ENCODE measurements at regions not wholly inside any gene's neighbourhood (a gene's known extent, or its start where the extent isn't known, plus 50 kb on each side); places are given as distances from the start of the nearest gene placed in this dataset.

- Histone ChIP-seq H4K20me1 (ENCODE audit: control insufficient read depth, extremely low read depth, insufficient read depth, low read length) (no peaks in the 10 kb centered on the region), H2AFZ (ENCODE audit: low read length) (no peak overlapping the region), H3K79me2 (ENCODE audit: control insufficient read depth, insufficient read depth, low read length) (no peaks in the 10 kb centered on the region), H3K4me1 (ENCODE audit: control insufficient read depth, extremely low read depth, insufficient read depth, low read length) (no peaks in the 10 kb centered on the region), H3K9ac (ENCODE audit: insufficient read depth, low read length) (no peak overlapping the region), H3K36me3 (ENCODE audit: control insufficient read depth, insufficient read depth, low read length) (no peaks in the 10 kb centered on the region), H3K27me3 (ENCODE audit: control insufficient read depth, insufficient read depth, low read length) (peaks cover 11% of the 10 kb centered on the region), H3K27ac (ENCODE audit: insufficient read depth, low read length) (no peak overlapping the region), H3K4me2 (ENCODE audit: extremely low read depth, insufficient read depth, low read length) (no peak overlapping the region), H3K4me3 (replicated peaks in 1 of 4; ENCODE audit: control extremely low read depth in 1 of 4, insufficient read depth in 1 of 4, low read depth in 3 of 4, low read length in 4 of 4) (no peak overlapping the region), H3K9me3 (ENCODE audit: control insufficient read depth, insufficient read depth, low read depth, low read length) (no peaks in the 10 kb centered on the region)
- TF ChIP-seq CTCF (conservative IDR thresholded peaks at IDR 0.05 in 1 of 2, IDR thresholded peaks at IDR 0.05 in 1 of 2; ENCODE audit: low read depth in 1 of 2, low read length in 2 of 2) (no peak), EZH2 (IDR thresholded peaks at IDR 0.05; ENCODE audit: low read length, missing control alignments) (no peak)
- no peak for DNase-seq (ENCODE audit: low read depth in 2 of 2)
Measured at GRCh38 chr16:86706726-86707125, 128.4 kb downstream of the FOXL1 start.

DNA sequence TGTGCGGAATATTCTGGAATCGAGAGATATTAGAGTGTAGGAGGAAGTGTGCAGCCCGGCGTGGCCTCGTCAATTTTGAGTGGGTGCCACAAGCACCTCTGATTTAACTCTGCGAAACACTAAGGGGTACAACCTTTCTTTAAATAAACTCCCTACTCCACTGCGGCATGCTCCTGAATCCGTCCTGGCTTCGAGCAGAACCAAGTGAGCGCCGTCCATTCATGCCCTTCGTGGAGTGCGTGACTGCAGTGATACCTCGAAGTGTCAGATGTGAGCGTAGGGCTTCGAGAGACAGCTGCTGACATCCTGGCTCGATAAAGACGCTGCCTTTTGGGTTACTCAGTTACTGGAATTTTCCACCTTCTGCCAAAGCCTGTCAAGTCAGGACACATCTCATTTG lies 128.8 kb downstream of the FOXL1 start:
- Histone ChIP-seq H2AFZ (ENCODE audit: low read length) (no peak overlapping the region), H3K9ac (ENCODE audit: insufficient read depth, low read length) (no peak overlapping the region), H3K4me3 (replicated peaks in 1 of 4; ENCODE audit: control extremely low read depth in 1 of 4, insufficient read depth in 1 of 4, low read depth in 3 of 4, low read length in 4 of 4) (no peak overlapping the region), H3K36me3 (ENCODE audit: control insufficient read depth, insufficient read depth, low read length) (no peaks in the 10 kb centered on the region), H4K20me1 (ENCODE audit: control insufficient read depth, extremely low read depth, insufficient read depth, low read length) (no peaks in the 10 kb centered on the region), H3K27ac (ENCODE audit: insufficient read depth, low read length) (no peak overlapping the region), H3K79me2 (ENCODE audit: control insufficient read depth, insufficient read depth, low read length) (no peaks in the 10 kb centered on the region), H3K4me2 (ENCODE audit: extremely low read depth, insufficient read depth, low read length) (no peak overlapping the region), H3K4me1 (ENCODE audit: control insufficient read depth, extremely low read depth, insufficient read depth, low read length) (no peaks in the 10 kb centered on the region), H3K9me3 (ENCODE audit: control insufficient read depth, insufficient read depth, low read depth, low read length) (no peaks in the 10 kb centered on the region), H3K27me3 (ENCODE audit: control insufficient read depth, insufficient read depth, low read length) (peaks cover 11% of the 10 kb centered on the region)
- TF ChIP-seq EZH2 (IDR thresholded peaks at IDR 0.05; ENCODE audit: low read length, missing control alignments) = no peak
- TF ChIP-seq CTCF (conservative IDR thresholded peaks at IDR 0.05 in 1 of 2, IDR thresholded peaks at IDR 0.05 in 1 of 2; ENCODE audit: low read depth in 1 of 2, low read length in 2 of 2) = no peak
- DNase-seq (ENCODE audit: low read depth in 2 of 2) = no peak

DNA sequence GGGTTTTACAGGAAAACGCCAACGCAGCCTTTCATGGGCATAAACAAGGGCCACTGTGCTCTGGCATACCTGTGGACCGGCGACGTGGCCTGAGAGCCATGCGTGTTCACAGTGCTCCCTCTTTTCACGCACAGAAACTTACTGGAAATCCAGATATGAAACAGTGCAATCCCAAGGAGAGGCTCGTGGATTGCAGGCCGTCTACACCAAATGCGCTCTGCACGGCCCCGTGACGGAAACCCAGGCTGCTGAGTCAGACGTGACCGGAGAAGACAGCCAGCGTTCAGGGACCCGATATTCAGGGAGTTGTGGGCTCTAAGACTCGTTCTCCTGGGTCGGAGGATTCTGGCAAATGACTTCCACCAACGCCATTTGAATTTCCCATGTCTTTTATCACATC lies 129.2 kb downstream of the FOXL1 start:
- no peaks in the 10 kb centered on the region for H4K20me1 ChIP-seq (ENCODE audit: control insufficient read depth, extremely low read depth, insufficient read depth, low read length)
- no peaks in the 10 kb centered on the region for H3K4me1 ChIP-seq (ENCODE audit: control insufficient read depth, extremely low read depth, insufficient read depth, low read length)
- TF ChIP-seq CTCF (conservative IDR thresholded peaks at IDR 0.05 in 1 of 2, IDR thresholded peaks at IDR 0.05 in 1 of 2; ENCODE audit: low read depth in 1 of 2, low read length in 2 of 2) (no peak), EZH2 (IDR thresholded peaks at IDR 0.05; ENCODE audit: low read length, missing control alignments) (no peak)
- no peak overlapping the region for H3K27ac ChIP-seq (ENCODE audit: insufficient read depth, low read length)
- no peak for DNase-seq (ENCODE audit: low read depth in 2 of 2)
- H3K36me3 ChIP-seq (ENCODE audit: control insufficient read depth, insufficient read depth, low read length) = no peaks in the 10 kb centered on the region
- H3K9ac ChIP-seq (ENCODE audit: insufficient read depth, low read length) = no peak overlapping the region
- H3K4me2 ChIP-seq (ENCODE audit: extremely low read depth, insufficient read depth, low read length) = no peak overlapping the region
- H3K79me2 ChIP-seq (ENCODE audit: control insufficient read depth, insufficient read depth, low read length) = no peaks in the 10 kb centered on the region
- peaks cover 11% of the 10 kb centered on the region for H3K27me3 ChIP-seq (ENCODE audit: control insufficient read depth, insufficient read depth, low read length)
- H3K4me3 ChIP-seq (replicated peaks in 1 of 4; ENCODE audit: control extremely low read depth in 1 of 4, insufficient read depth in 1 of 4, low read depth in 3 of 4, low read length in 4 of 4) = no peak overlapping the region
- H3K9me3 ChIP-seq (ENCODE audit: control insufficient read depth, insufficient read depth, low read depth, low read length) = no peaks in the 10 kb centered on the region
- H2AFZ ChIP-seq (ENCODE audit: low read length) = no peak overlapping the region
